GM21447 (cell line): ENCODE measurements at regions not wholly inside any gene's neighbourhood (a gene's known extent, or its start where the extent isn't known, plus 50 kb on each side); places are given as distances from the start of the nearest gene placed in this dataset.

Source experiments
- ATAC-seq: cut with Tn5 transposase; IDR thresholded peaks from one replicate; pipeline ENCODE4 v1.9.1; 2021; ENCODE audit not compliant: unreplicated experiment

DNA sequence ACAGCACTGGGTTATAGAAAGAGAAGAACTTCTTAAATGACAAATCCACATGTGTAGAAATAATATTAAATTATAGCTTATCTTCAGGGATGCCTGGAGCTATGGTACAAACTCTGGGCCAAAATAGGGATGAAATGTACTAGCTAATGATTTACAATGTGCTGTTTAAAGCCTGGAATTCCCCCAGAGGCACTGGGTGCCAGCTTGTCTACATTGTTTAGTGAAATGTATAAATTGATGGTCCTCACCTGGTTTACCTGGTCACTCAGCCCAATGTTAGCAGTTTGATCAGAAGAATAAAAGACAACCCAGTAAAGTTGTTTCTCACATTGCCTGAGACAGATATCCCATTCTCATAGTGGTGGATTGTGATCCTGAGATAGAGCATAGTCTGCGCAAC lies 597.2 kb downstream of the DIAPH3 start:
- ATAC-seq: no peak

DNA sequence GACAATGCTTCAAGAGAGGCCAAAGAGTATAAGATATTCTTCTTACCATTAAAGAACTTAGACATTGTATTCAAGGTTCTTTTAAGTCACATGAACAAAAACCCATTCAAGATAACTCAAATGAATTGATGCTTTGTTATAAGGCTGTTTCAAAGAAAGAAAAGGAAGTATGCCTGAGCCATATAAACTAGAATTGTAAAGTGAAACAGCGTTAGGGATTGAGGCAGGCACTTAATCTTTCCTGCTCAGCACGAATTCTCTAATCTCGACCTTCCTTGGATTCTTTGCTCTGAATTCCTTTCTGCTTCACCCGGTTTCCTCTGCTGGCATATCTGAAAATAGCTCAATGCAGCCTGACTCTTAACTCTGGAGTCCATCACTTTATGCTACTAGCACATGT lies 595.4 kb downstream of the DIAPH3 start:
- ATAC-seq: no peak

DNA sequence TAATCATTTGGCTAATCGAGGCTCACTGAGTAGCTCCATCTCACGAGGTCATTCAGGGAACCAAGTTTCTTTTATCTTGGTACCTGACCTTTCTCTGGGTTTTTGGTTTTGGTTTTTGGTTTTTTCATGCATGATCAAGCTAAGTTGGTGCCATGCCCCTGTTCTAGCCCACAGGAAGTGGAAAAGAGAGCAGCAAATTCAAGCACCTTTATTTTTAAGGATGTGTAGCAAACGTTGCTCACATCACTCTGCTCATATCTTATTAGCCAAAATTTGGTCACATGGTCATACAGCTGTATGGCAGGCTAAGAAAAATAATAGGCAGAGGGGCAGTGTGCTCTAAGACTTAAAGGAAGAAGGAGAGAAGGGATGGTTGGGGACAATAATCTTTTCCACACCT lies 593.5 kb downstream of the DIAPH3 start:
- ATAC-seq: no peak

GRCh38 chr13:59584101-59584500 lies 579.6 kb downstream of the DIAPH3 start:
- no peak for ATAC-seq

- no peak for ATAC-seq
Measured at GRCh38 chr13:59584761-59585670, 578.7 kb downstream of the DIAPH3 start.

GRCh38 chr13:59587030-59587429 lies 576.7 kb downstream of the DIAPH3 start:
- ATAC-seq: no peak

- ATAC-seq: no peak
Measured at GRCh38 chr13:59587971-59588716, 575.6 kb downstream of the DIAPH3 start.

DNA sequence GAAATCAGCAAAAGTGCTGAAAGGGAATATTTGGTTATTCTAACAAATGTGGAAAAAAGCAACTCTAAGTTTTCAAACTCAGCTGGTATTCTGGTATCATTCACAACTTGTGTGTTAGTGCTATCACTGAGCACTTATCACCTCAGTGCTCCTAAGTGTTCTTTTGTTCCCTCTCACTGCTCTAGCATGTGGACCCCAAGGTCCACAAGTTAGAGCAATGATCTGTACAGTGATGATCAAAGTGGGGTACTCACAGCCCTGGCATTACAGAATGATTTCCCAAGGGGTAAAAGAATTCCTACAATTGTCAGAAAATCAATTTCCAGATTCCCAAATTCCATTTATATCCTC lies 575.0 kb downstream of the DIAPH3 start:
- no peak for ATAC-seq

GRCh38 chr13:59601993-59602392 lies 561.7 kb downstream of the DIAPH3 start:
- ATAC-seq: no peak

GRCh38 chr13:59603646-59604045 lies 560.1 kb downstream of the DIAPH3 start:
- ATAC-seq: no peak

- no peak for ATAC-seq
Measured at GRCh38 chr13:59607172-59607571, 556.6 kb downstream of the DIAPH3 start.

DNA sequence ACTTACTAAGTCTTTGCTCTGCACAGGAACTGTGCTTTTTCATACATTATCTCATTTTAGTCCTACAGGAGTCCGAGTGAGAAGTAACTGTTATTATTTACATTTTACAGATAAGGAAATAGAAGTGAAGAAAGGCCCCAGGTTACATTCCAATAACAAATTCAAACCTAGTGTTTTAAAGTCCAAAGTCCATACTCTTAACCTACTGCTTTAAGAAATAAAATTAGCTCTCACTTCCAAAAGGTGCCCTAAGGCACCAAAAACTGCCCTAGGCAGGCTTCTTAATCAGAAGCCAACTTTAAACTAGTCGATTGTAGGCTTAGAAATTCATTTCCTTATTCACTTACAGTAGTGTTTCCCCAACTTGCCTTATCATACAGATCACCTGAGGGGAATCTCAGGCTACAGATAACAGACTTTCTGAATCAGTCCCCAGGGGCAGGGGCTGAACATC lies 555.9 kb downstream of the DIAPH3 start:
- no peak for ATAC-seq

DNA sequence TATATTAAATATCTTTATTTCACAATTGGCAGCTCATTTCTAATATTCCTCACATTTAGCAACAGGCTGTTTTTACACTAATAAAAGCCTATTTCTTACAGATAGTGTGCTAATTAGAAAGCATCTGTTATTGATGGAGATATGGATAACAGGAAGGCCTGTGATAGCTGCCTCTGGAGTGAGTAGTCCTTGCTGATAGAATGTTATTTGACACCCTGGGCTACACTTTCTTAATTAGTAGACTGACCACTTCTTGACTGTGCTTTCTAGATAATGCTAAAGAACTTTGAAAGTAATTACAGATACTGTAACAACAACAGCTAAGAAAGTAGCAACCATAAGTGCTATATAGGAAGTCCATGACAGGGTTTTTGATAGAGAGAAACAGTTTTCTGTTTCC lies 554.3 kb downstream of the DIAPH3 start:
- no peak for ATAC-seq
